ENCODE measurements at regions not wholly inside any gene's neighbourhood (a gene's known extent, or its start where the extent isn't known, plus 50 kb on each side); places are given as distances from the start of the nearest gene placed in this dataset.

- CTCF ChIA-PET: no interaction called here
- TF ChIP-seq NR1H2 (CRISPR knock-in tag; IDR thresholded peaks at IDR 0.05): no peak
- TF ChIP-seq NFYB (CRISPR knock-in tag; conservative IDR thresholded peaks at IDR 0.05; ENCODE audit: low read depth): no peak
- TF ChIP-seq CREM (CRISPR knock-in tag; IDR thresholded peaks at IDR 0.05): no peak
- TF ChIP-seq NFE2L1 (CRISPR knock-in tag; IDR thresholded peaks at IDR 0.05): no peak
- TF ChIP-seq USF2 (CRISPR knock-in tag; IDR thresholded peaks at IDR 0.05): no peak
- TF ChIP-seq ZNF425 (CRISPR knock-in tag; conservative IDR thresholded peaks at IDR 0.05): no peak
- TF ChIP-seq PREB (CRISPR knock-in tag; IDR thresholded peaks at IDR 0.05; ENCODE audit: borderline replicate concordance): no peak
- no peak for TF ChIP-seq ZNF416 (CRISPR knock-in tag; IDR thresholded peaks at IDR 0.05)
- TF ChIP-seq FOXP1 (CRISPR knock-in tag; IDR thresholded peaks at IDR 0.05; ENCODE audit: borderline replicate concordance): no peak
- no peak for TF ChIP-seq ATF1 (CRISPR knock-in tag; IDR thresholded peaks at IDR 0.05)
- no peak for TF ChIP-seq E2F4 (CRISPR knock-in tag; IDR thresholded peaks at IDR 0.05; ENCODE audit: borderline replicate concordance, low read depth)
- TF ChIP-seq AFF4 (CRISPR knock-in tag; IDR thresholded peaks at IDR 0.05; ENCODE audit: borderline replicate concordance): no peak
- no peak for TF ChIP-seq FOXP4 (CRISPR knock-in tag; IDR thresholded peaks at IDR 0.05)
- TF ChIP-seq JAZF1 (CRISPR knock-in tag; IDR thresholded peaks at IDR 0.05): no peak
- no peak for TF ChIP-seq NFATC4 (CRISPR knock-in tag; IDR thresholded peaks at IDR 0.05)
- POLR2A ChIA-PET: no interaction called here
- Mint-ChIP-seq H3K36me3 (no peaks in the 10 kb centered on the region), H3K4me3 (no peak overlapping the region), H3K27me3 (ENCODE audit: low read depth) (peaks cover 4% of the 10 kb centered on the region), H3K9me3 (peaks cover 20% of the 10 kb centered on the region), H3K4me1 (peaks cover 11% of the 10 kb centered on the region), H3K27ac (no peak overlapping the region)
- DNase-seq (ENCODE audit: low spot score): no peak
- no peak for ATAC-seq
Observed at GRCh38 chr15:93432474-93432873, 343.5 kb upstream of the RGMA start.
